KOPT-K1 (cell line): ENCODE measurements at regions not wholly inside any gene's neighbourhood (a gene's known extent, or its start where the extent isn't known, plus 50 kb on each side); places are given as distances from the start of the nearest gene placed in this dataset.

ENCODE experiments used
- H3K27ac ChIP-seq: fragments of 200-600 bp; sonication (generic); 2 replicates; pipeline ENCODE4 v1.5.1; 2016; ENCODE audit warnings: antibody characterized with exemption, mild to moderate bottlenecking, low read depth, low read length; ENCODE audit not compliant: poor library complexity, severe bottlenecking
- H3K36me3 ChIP-seq: fragments of 200-600 bp; sonication (generic); 2 replicates; pipeline ENCODE4 v1.5.1; 2017; ENCODE audit warnings: antibody characterized with exemption, mild to moderate bottlenecking, low read length, moderate library complexity; ENCODE audit not compliant: insufficient read depth
- H3K9me3 ChIP-seq: fragments of 200-600 bp; sonication (generic); 2 replicates; pipeline ENCODE4 v1.5.1; 2017; ENCODE audit warnings: antibody characterized with exemption, low read length, mild to moderate bottlenecking; ENCODE audit not compliant: insufficient read depth, poor library complexity, severe bottlenecking

DNA sequence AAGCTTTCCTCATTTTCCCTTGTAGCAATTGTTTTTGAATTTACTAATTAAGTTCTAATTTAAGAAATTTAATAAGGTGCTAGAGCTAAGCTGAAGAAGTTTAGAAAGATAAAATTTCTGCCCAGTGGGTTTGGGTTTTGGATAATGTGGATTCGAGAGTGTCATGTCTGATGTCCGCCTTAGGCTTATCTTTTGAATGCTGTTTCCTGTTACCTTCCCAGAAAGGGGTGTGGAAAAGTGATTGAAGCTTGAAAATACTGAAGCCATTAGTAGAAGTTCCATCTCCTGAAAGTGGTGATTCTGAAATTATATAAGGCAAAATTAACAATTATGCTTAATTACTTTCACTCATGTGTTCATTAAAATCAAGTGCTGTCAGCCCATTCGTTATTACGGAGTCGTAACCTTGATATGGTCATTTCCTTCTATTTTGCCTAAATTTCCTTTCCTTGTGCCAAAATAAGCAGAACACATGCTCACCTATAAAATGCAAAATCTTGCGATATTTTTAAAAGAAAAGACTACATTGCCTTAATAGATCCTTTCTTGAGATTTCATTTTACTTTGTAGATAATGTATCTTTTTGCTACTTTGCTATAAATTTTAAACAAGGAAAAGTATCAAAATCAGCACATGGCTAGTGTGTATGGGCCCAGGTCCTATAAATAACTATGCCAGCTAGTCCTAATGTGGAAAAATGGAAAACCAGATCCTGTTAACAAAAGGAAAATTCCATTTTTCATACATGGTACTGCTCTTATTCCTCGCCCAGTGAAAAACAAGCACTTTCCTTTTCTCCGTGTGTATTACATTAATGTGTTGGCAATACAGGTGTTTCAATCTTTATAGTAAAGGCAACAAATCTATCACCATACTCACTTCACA, 97.3 kb downstream of the ICOS start:
- Histone ChIP-seq H3K27ac (no peak overlapping the region), H3K9me3 (no peaks in the 10 kb centered on the region), H3K36me3 (no peaks in the 10 kb centered on the region)

- Histone ChIP-seq H3K27ac (no peak overlapping the region), H3K36me3 (no peaks in the 10 kb centered on the region), H3K9me3 (no peaks in the 10 kb centered on the region)
Measured at GRCh38 chr2:204036706-204037105, 100.1 kb downstream of the ICOS start.

GRCh38 chr2:204037286-204037685, 100.7 kb downstream of the ICOS start:
- no peaks in the 10 kb centered on the region for H3K9me3 ChIP-seq
- H3K36me3 ChIP-seq, result no peaks in the 10 kb centered on the region
- no peak overlapping the region for H3K27ac ChIP-seq

DNA sequence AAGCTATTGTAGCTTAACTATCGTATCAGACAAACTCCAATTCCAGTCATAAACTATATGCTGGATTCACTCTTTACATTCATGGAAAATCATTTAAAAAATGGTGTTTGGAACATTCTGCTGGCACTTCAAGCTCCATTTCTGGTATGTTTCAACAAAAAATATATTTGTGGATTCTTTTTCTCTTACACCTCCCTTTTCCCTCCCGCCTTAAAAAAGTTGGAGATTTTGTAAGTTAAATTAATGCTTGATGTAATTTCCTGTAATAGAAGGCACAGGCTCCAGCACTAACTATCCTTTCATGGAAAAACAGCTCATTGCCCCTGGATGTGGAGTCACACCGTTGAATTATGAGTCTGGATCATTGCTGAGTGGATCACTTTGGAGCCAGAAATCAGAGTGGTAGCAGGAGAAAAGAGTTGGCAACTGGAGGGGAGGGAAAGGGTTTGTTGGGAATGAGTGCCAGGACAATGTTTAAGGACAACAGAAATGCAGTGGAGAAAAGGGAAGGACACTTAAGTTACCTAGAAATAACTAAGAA, 102.8 kb downstream of the ICOS start:
- no peak overlapping the region for H3K27ac ChIP-seq

DNA sequence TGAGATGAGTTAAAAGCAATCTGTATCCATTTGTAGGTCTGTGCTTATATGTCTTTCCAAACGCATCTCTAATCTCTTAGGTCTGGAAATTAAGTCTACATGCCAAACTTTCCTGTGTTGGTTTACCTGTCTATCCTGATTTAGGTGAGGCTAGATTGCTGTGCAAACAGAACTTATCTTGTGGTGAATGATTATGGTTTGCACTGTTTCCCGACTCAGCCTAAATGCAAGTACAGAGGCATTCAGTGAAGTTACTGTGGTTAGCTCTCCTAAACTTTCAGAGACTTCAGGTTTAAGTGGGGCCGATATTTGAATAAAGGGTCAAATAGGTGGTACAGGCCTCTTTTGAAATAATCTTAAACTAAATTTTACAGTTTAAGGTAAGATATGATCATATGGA, 103.5 kb downstream of the ICOS start:
- Histone ChIP-seq H3K36me3 (no peaks in the 10 kb centered on the region), H3K27ac (no peak overlapping the region), H3K9me3 (no peaks in the 10 kb centered on the region)

More for the DNA sequence above, 102.8 kb downstream of the ICOS start:
- no peaks in the 10 kb centered on the region for H3K9me3 ChIP-seq
- no peaks in the 10 kb centered on the region for H3K36me3 ChIP-seq

GRCh38 chr2:204042401-204042800, 105.8 kb downstream of the ICOS start:
- H3K27ac ChIP-seq, result no peak overlapping the region
- no peaks in the 10 kb centered on the region for H3K36me3 ChIP-seq
- no peaks in the 10 kb centered on the region for H3K9me3 ChIP-seq

GRCh38 chr2:204046145-204046544, 109.6 kb downstream of the ICOS start:
- H3K36me3 ChIP-seq, result no peaks in the 10 kb centered on the region
- no peak overlapping the region for H3K27ac ChIP-seq
- no peaks in the 10 kb centered on the region for H3K9me3 ChIP-seq

GRCh38 chr2:204049635-204050034, 113.1 kb downstream of the ICOS start:
- H3K27ac ChIP-seq, result no peak overlapping the region
- no peaks in the 10 kb centered on the region for H3K36me3 ChIP-seq
- no peaks in the 10 kb centered on the region for H3K9me3 ChIP-seq

- Histone ChIP-seq H3K27ac (no peak overlapping the region), H3K36me3 (no peaks in the 10 kb centered on the region), H3K9me3 (no peaks in the 10 kb centered on the region)
Measured at GRCh38 chr2:204050681-204051080, 114.1 kb downstream of the ICOS start.

DNA sequence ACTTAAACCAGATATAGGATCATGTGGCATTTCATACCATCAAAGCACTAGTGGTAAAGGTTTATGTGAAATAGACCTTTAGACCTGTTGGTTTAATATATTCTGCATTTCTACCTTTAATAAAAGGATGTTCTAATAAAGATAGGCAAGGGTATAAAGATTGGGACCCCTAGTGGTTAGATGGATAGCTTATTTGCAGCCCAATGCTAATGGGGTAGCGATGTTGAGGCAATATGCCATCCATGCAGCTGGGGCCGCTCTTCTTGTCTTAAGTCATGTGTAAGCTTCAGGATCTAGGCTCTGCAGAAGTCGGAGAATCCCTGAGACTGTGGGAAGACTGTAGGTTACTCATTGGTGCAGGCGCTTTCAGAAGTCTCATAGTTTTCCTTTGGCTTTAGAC, 114.9 kb downstream of the ICOS start:
- Histone ChIP-seq H3K9me3 (no peaks in the 10 kb centered on the region), H3K36me3 (no peaks in the 10 kb centered on the region), H3K27ac (no peak overlapping the region)

DNA sequence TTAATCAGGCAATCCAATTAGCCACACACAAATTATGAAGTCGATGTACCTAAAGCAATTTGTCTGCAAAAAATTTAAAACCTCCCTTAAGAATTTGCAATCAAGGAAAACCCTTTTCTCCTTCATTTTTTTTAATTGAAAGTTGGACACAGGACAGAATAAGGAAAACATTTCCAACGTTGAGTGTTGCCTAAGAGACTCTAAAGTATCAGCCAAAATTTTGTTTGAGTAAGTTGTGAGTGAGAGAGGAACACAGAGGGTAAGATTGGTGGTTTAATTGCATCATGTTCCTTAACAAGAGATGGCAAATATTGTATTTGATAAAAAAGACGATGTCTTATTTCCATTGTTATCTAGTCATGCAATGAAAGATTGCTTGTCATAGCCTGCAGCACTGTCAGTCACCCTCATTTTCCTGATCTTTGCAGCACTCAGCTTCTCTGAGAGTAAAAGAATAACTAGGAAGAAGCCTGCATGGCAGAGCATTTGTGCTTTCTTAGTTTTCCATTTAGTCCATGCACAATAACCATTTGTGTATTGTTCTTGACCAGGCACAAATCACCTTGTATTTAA, 115.5 kb downstream of the ICOS start:
- Histone ChIP-seq H3K36me3 (no peaks in the 10 kb centered on the region), H3K9me3 (no peaks in the 10 kb centered on the region), H3K27ac (no peak overlapping the region)

- Histone ChIP-seq H3K27ac (no peak overlapping the region), H3K36me3 (no peaks in the 10 kb centered on the region), H3K9me3 (no peaks in the 10 kb centered on the region)
Measured at GRCh38 chr2:204059016-204059415, 122.5 kb downstream of the ICOS start.

- no peaks in the 10 kb centered on the region for H3K36me3 ChIP-seq
- no peak overlapping the region for H3K27ac ChIP-seq
- no peaks in the 10 kb centered on the region for H3K9me3 ChIP-seq
Measured at GRCh38 chr2:204060841-204061240, 124.3 kb downstream of the ICOS start.

DNA sequence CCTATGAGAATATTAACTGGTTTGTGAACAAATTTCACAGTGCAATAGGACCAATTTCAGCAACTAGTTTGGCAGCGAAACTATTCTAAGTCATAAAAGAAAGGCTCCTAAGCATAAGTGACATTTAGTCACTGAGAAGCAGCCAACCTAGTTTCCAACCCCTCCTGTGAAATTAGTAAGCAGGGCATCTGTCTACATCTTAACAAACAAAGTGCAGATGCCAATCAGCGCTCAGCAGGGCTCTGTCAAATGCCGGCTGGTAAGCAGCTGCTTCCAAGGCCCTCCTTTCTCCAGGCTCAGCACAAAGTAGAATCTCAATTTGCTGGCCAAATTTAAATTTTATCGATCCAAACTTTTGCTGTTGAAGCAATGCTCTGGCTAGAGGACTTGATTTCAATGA, 124.7 kb downstream of the ICOS start:
- H3K27ac ChIP-seq, result no peak overlapping the region
- no peaks in the 10 kb centered on the region for H3K36me3 ChIP-seq
- no peaks in the 10 kb centered on the region for H3K9me3 ChIP-seq

DNA sequence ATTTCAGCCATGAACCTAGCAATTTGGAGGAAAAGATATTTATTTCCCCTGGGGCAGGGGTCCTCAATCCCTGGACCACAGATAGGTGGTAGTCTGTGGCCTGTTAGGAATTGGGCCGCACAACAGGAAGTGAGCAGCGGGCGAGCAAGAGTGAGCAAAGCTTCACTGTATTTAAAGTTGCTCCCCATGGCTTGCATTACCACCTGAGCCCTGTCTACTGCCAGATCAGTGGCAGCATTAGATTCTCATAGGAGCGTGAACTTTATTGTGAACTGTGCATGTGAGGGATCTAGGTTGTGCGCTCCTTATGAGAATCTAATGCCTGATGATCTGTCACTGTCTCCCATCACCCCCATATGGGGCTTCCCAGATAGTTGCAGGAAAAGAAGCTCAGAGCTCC, 127.6 kb downstream of the ICOS start:
- peaks cover 4% of the 10 kb centered on the region for H3K9me3 ChIP-seq
- no peak overlapping the region for H3K27ac ChIP-seq
- no peaks in the 10 kb centered on the region for H3K36me3 ChIP-seq

GRCh38 chr2:204065566-204065965, 129.0 kb downstream of the ICOS start:
- Histone ChIP-seq H3K9me3 (peaks cover 4% of the 10 kb centered on the region), H3K36me3 (no peaks in the 10 kb centered on the region), H3K27ac (no peak overlapping the region)
